IMR-90 (cell line): ENCODE measurements at regions not wholly inside any gene's neighbourhood (a gene's known extent, or its start where the extent isn't known, plus 50 kb on each side); places are given as distances from the start of the nearest gene placed in this dataset.
A peak's percentile ranks its signal among the peaks of the same experiment; 100 is the strongest.

Source experiments
- ATAC-seq: fragments of 200-7000 bp; cut with Tn5 transposase; 2 replicates; pipeline ENCODE4 v1.9.1; 2020; ENCODE audit warnings: low read depth, mild to moderate bottlenecking, moderate library complexity
- BruUV-seq: library from RNA; stranded (reverse); fragments of 400-500 nt; replicated peaks from 2 replicates; lab custom pipeline; 2021; lab: Mats Ljungman, UMichigan
- CTCF ChIA-PET: fragments of 300-600 bp; formaldehyde crosslinking; extraction: SDS; loops from one replicate; lab custom pipeline; 2021; ENCODE audit warnings: antibody characterized with exemption; lab: Yijun Ruan, JAX
- POLR2A ChIA-PET: fragments of 300-600 bp; sonication (Branson Sonifier 250); formaldehyde crosslinking; loops from one replicate; lab custom pipeline; 2022; ENCODE audit warnings: antibody characterized with exemption; ENCODE audit not compliant: unreplicated experiment; lab: Charles Lee
- DNase-seq: peaks from one replicate; pipeline ENCODE4 v3.0.0; 2013
- H2AFZ ChIP-seq: replicated peaks from 2 replicates; pipeline ENCODE3; 2013; ENCODE audit warnings: low read length, mild to moderate bottlenecking; ENCODE audit not compliant: poor library complexity
- H2AK5ac ChIP-seq: 2 replicates; pipeline ENCODE4 v1.6.1; 2013; ENCODE audit warnings: low read depth, low read length, inconsistent platforms
- H2AK9ac ChIP-seq: replicated peaks from 2 replicates; pipeline ENCODE3; 2013; ENCODE audit warnings: mild to moderate bottlenecking, low read depth, low read length, moderate library complexity; ENCODE audit not compliant: poor library complexity
- H2BK120ac ChIP-seq: 2 replicates; pipeline ENCODE4 v1.6.1; 2013; ENCODE audit warnings: low read depth, low read length, inconsistent platforms
- H2BK15ac ChIP-seq: 3 replicates; pipeline ENCODE4 v1.6.1; 2013; ENCODE audit warnings: low read depth, low read length, inconsistent platforms
- H2BK20ac ChIP-seq: 2 replicates; pipeline ENCODE4 v1.6.1; 2013; ENCODE audit warnings: low read depth, mild to moderate bottlenecking, inconsistent platforms, low read length, moderate library complexity
- H2BK5ac ChIP-seq: 2 replicates; pipeline ENCODE4 v1.6.1; 2013; ENCODE audit warnings: mild to moderate bottlenecking, low read depth, low read length, inconsistent platforms; ENCODE audit not compliant: poor library complexity, severe bottlenecking
- H3K14ac ChIP-seq: replicated peaks from 2 replicates; pipeline ENCODE4 v1.6.1; 2013; ENCODE audit warnings: low read depth, low read length, inconsistent platforms
- H3K18ac ChIP-seq: 2 replicates; pipeline ENCODE4 v1.6.1; 2013; ENCODE audit warnings: low read depth, low read length, control low read depth
- H3K23ac ChIP-seq: 2 replicates; pipeline ENCODE4 v1.6.1; 2013; ENCODE audit warnings: low read depth, low read length, inconsistent platforms
- H3K27ac ChIP-seq: 2 replicates; pipeline ENCODE4 v1.5.1; 2013; ENCODE audit warnings: mild to moderate bottlenecking, control low read depth, low read length; ENCODE audit not compliant: insufficient read depth
- H3K27me3 ChIP-seq: 2 replicates; pipeline ENCODE4 v1.6.1; 2013; ENCODE audit warnings: low read length; ENCODE audit not compliant: control insufficient read depth, insufficient read depth
- H3K36me3 ChIP-seq: 2 replicates; pipeline ENCODE4 v1.6.1; 2013; ENCODE audit warnings: low read length, mixed read lengths; ENCODE audit not compliant: control insufficient read depth, insufficient read depth
- H3K4ac ChIP-seq: 2 replicates; pipeline ENCODE4 v1.6.1; 2013; ENCODE audit warnings: low read depth, low read length, inconsistent platforms
- H3K4me1 ChIP-seq: 2 replicates; pipeline ENCODE4 v1.6.1; 2013; ENCODE audit warnings: low read length, mixed read lengths; ENCODE audit not compliant: control insufficient read depth, insufficient read depth
- H3K4me2 ChIP-seq: 2 replicates; pipeline ENCODE4 v1.6.1; 2013; ENCODE audit warnings: low read depth, mild to moderate bottlenecking, control low read depth, low read length, moderate library complexity
- H3K4me3 ChIP-seq: 2 replicates; pipeline ENCODE4 v1.5.1; 2013; ENCODE audit warnings: low read depth, mild to moderate bottlenecking, control low read depth, low read length, moderate library complexity; ENCODE audit not compliant: insufficient read depth
- H3K56ac ChIP-seq: 2 replicates; pipeline ENCODE4 v1.6.1; 2013; ENCODE audit warnings: low read length, inconsistent platforms; ENCODE audit not compliant: insufficient read depth; ENCODE audit errors: extremely low read depth
- H3K79me1 ChIP-seq, 2 experiments: 2 replicates each; pipeline ENCODE4 v1.6.1; 2013; ENCODE audit warnings: low read length in 2 of 2, inconsistent platforms in 1 of 2, low read depth in 1 of 2
- H3K9ac ChIP-seq: 2 replicates; pipeline ENCODE4 v1.6.1; 2013; ENCODE audit warnings: low read depth, low read length, control low read depth
- H3K9me1 ChIP-seq: 2 replicates; pipeline ENCODE4 v1.6.1; 2013; ENCODE audit warnings: low read length, inconsistent platforms; ENCODE audit not compliant: insufficient read depth
- H3K9me3 ChIP-seq: 2 replicates; pipeline ENCODE4 v1.6.1; 2013; ENCODE audit warnings: low read length; ENCODE audit not compliant: control insufficient read depth, insufficient read depth
- H4K20me1 ChIP-seq: 2 replicates; pipeline ENCODE4 v1.6.1; 2013; ENCODE audit warnings: low read length, inconsistent platforms; ENCODE audit not compliant: insufficient read depth
- H4K5ac ChIP-seq: 2 replicates; pipeline ENCODE4 v1.6.1; 2013; ENCODE audit warnings: mild to moderate bottlenecking, low read depth, low read length, control low read depth
- H4K8ac ChIP-seq, 2 experiments: 2 replicates each; pipeline ENCODE4 v1.6.1; 2013; ENCODE audit warnings: low read depth in 2 of 2, low read length in 2 of 2, control low read depth in 1 of 2, inconsistent platforms in 1 of 2
- H4K91ac ChIP-seq: 2 replicates; pipeline ENCODE4 v1.6.1; 2013; ENCODE audit warnings: low read depth, low read length, inconsistent platforms; ENCODE audit not compliant: insufficient read depth
- BHLHE40 ChIP-seq: fragments of 150-350 bp; IDR thresholded peaks from 2 replicates; pipeline ENCODE4 v1.6.1; 2016; ENCODE audit warnings: mild to moderate bottlenecking, low read depth, low read length
- CEBPB ChIP-seq: IDR thresholded peaks from 2 replicates; pipeline ENCODE4 v1.6.1; 2012; ENCODE audit warnings: low read depth, low read length, improper control_type of control experiment
- CHD1 ChIP-seq: IDR thresholded peaks from 2 replicates; pipeline ENCODE4 v1.6.1; 2012; ENCODE audit warnings: low read depth, low read length, improper control_type of control experiment
- CTCF ChIP-seq: conservative IDR thresholded peaks from 2 replicates; pipeline ENCODE4 v1.5.1; 2012; ENCODE audit warnings: mild to moderate bottlenecking, low read depth, low read length, improper control_type of control experiment
- ELK1 ChIP-seq: fragments of 150-350 bp; IDR thresholded peaks from 2 replicates; pipeline ENCODE4 v1.6.1; 2016; ENCODE audit warnings: low read depth, mild to moderate bottlenecking, low read length, moderate library complexity, borderline replicate concordance
- FOS ChIP-seq: fragments of 150-350 bp; IDR thresholded peaks from 2 replicates; pipeline ENCODE4 v1.6.1; 2016; ENCODE audit warnings: low read depth, low read length
- MAFK ChIP-seq: IDR thresholded peaks from 2 replicates; pipeline ENCODE4 v1.6.1; 2012; ENCODE audit warnings: low read depth, low read length, improper control_type of control experiment
- MAZ ChIP-seq: IDR thresholded peaks from 2 replicates; pipeline ENCODE4 v1.6.1; 2012; ENCODE audit warnings: low read depth, mild to moderate bottlenecking, low read length, improper control_type of control experiment, moderate library complexity, borderline replicate concordance
- MXI1 ChIP-seq: IDR thresholded peaks from 2 replicates; pipeline ENCODE4 v1.6.1; 2012; ENCODE audit warnings: low read depth, mild to moderate bottlenecking, low read length, moderate library complexity, borderline replicate concordance
- NFE2L2 ChIP-seq: fragments of 150-350 bp; IDR thresholded peaks from 2 replicates; pipeline ENCODE4 v1.6.1; 2016; ENCODE audit warnings: low read depth, mild to moderate bottlenecking, low read length
- POLR2A ChIP-seq: IDR thresholded peaks from 2 replicates; pipeline ENCODE4 v1.6.1; 2012; ENCODE audit warnings: mild to moderate bottlenecking, low read depth, low read length
- RAD21 ChIP-seq: IDR thresholded peaks from 2 replicates; pipeline ENCODE4 v1.6.1; 2012; ENCODE audit warnings: low read length, improper control_type of control experiment
- RCOR1 ChIP-seq: IDR thresholded peaks from 2 replicates; pipeline ENCODE4 v1.6.1; 2012; ENCODE audit warnings: mild to moderate bottlenecking, low read length, improper control_type of control experiment; ENCODE audit not compliant: insufficient replicate concordance
- RFX5 ChIP-seq: IDR thresholded peaks from 2 replicates; pipeline ENCODE4 v1.8.0; 2012; ENCODE audit warnings: low read depth, mild to moderate bottlenecking, low read length, moderate library complexity
- SMC3 ChIP-seq: fragments of 150-350 bp; IDR thresholded peaks from 2 replicates; pipeline ENCODE4 v1.6.1; 2016; ENCODE audit warnings: low read depth, mild to moderate bottlenecking, antibody characterized with exemption, low read length, moderate library complexity
- USF2 ChIP-seq: fragments of 150-350 bp; IDR thresholded peaks from 2 replicates; pipeline ENCODE4 v1.6.1; 2017; ENCODE audit warnings: mild to moderate bottlenecking, antibody characterized with exemption, low read length, low read depth
- WGBS, 2 experiments: methylation state at CpG; one replicate each; pipeline versions ENCODE4 v1.1.5 to v1.1.7; 2013; ENCODE audit warnings: missing lambda C conversion rate in 2 of 2; ENCODE audit not compliant: insufficient read length in 1 of 2; ENCODE audit errors: extremely low coverage in 2 of 2; 5-methylcytosine and 5-hydroxymethylcytosine counted together
- dilution Hi-C: fragments of 300-500 bp; cut with HindIII; formaldehyde crosslinking; loops from one replicate; pipeline ENCODE4 v1.14.3; 2018; ENCODE audit warnings: low sequenced_read_pairs; ENCODE audit not compliant: unreplicated experiment
- in situ Hi-C: fragments of 300-500 bp; cut with MboI; formaldehyde crosslinking; loops from 3 replicates; pipeline ENCODE4 v1.14.3; 2019; ENCODE audit warnings: low sequenced_read_pairs, inconsistent platforms, mixed read lengths
- intact Hi-C: fragments of 100-400 bp; cut with micrococcal nuclease; formaldehyde crosslinking; loops from 2 replicates; pipeline ENCODE4 v1.10.0; 2022

GRCh38 chr1:203992440-203992839 is 80.5 kb upstream of the SOX13 start:
- TF ChIP-seq FOS: no peak
- TF ChIP-seq SMC3: no peak
- no peak for TF ChIP-seq RFX5
- no peak for TF ChIP-seq BHLHE40
- no peak for TF ChIP-seq RAD21
- TF ChIP-seq MAZ: no peak
- TF ChIP-seq RCOR1: no peak
- no peak for TF ChIP-seq ELK1
- no peak for TF ChIP-seq CHD1
- TF ChIP-seq MXI1: no peak
- TF ChIP-seq USF2: no peak
- TF ChIP-seq CTCF: no peak
- no peak for TF ChIP-seq MAFK
- TF ChIP-seq POLR2A: no peak
- TF ChIP-seq NFE2L2: no peak
- TF ChIP-seq CEBPB: no peak
- Histone ChIP-seq H2BK15ac (no peak overlapping the region), H2AK9ac (no peak overlapping the region), H3K4me2 (no peak overlapping the region), H3K18ac (no peak overlapping the region), H4K8ac (no peak overlapping the region), H3K4me3 (no peak overlapping the region), H2BK20ac (no peak overlapping the region), H3K27ac (no peak overlapping the region), H3K23ac (no peak overlapping the region), H3K4me1 (no peaks in the 10 kb centered on the region), H3K14ac (no peak overlapping the region), H2AFZ (no peak overlapping the region), H4K20me1 (no peaks in the 10 kb centered on the region), H3K4ac (no peak overlapping the region), H3K27me3 (peaks cover 22% of the 10 kb centered on the region), H4K91ac (no peak overlapping the region), H3K56ac (no peak overlapping the region), H2AK5ac (no peak overlapping the region), H3K36me3 (no peaks in the 10 kb centered on the region), H2BK5ac (no peak overlapping the region), H3K9me1 (no peaks in the 10 kb centered on the region), H3K79me1 (no peaks in the 10 kb centered on the region), H3K9me3 (no peaks in the 10 kb centered on the region), H3K9ac (no peak overlapping the region), H2BK120ac (no peak overlapping the region), H4K5ac (no peak overlapping the region)
- ChIA-PET CTCF (no interaction called here), POLR2A (no interaction called here)
- 64% methylated on average over 1 of the region's 2 CpGs; no CpG with 5 or more reads in 1 of the 2 experiments for WGBS, 2 experiments
- no TSS peak for BruUV-seq
- no peak for ATAC-seq
- intact Hi-C loops (no loop called here), in situ Hi-C loops (no loop called here), dilution Hi-C loops (no loop called here)
- DNase-seq: peak; percentile 23
